Upper lobe of right lung (tissue), 1 donor: ENCODE measurements at regions not wholly inside any gene's neighbourhood (a gene's known extent, or its start where the extent isn't known, plus 50 kb on each side); places are given as distances from the start of the nearest gene placed in this dataset.
"Not testable (repeated sequence)": the region's sequence is repeated elsewhere in the genome, so short reads cannot be mapped to it uniquely, and the experiment has no call there.

Source experiments
- ATAC-seq: fragments of 200-7000 bp; cut with Tn5 transposase; one replicate; pipeline ENCODE4 v1.9.1; 2020; ENCODE audit warnings: mild to moderate bottlenecking, moderate library complexity
- DNase-seq: peaks from one replicate; pipeline ENCODE4 v3.0.0-alpha.2; 2020
- H3K27ac ChIP-seq: fragments of 200-600 bp; one replicate; pipeline ENCODE4 v1.8.0; 2022
- H3K27me3 ChIP-seq: fragments of 200-600 bp; one replicate; pipeline ENCODE4 v1.8.0; 2022; ENCODE audit warnings: mild to moderate bottlenecking
- H3K36me3 ChIP-seq: fragments of 200-600 bp; one replicate; pipeline ENCODE4 v1.8.0; 2022
- H3K4me1 ChIP-seq: fragments of 200-600 bp; one replicate; pipeline ENCODE4 v1.8.0; 2022
- H3K4me3 ChIP-seq: fragments of 200-600 bp; one replicate; pipeline ENCODE4 v1.8.0; 2022; ENCODE audit warnings: mild to moderate bottlenecking
- H3K9me3 ChIP-seq: fragments of 200-600 bp; one replicate; pipeline ENCODE4 v1.8.0; 2022
- intact Hi-C: fragments of 100-400 bp; cut with DNase I; formaldehyde crosslinking; loops from one replicate; pipeline ENCODE4 v1.11.0; 2022
- TF ChIP-seq, protein P1 (sequence below): fragments of 200-600 bp; IDR thresholded peaks from one replicate; pipeline ENCODE4 v1.8.0; 2022; ENCODE audit warnings: antibody characterized with exemption
- donor health status: DM: no; HTN: yes; CAD: no; lungs with severe emphysema.

DNA sequence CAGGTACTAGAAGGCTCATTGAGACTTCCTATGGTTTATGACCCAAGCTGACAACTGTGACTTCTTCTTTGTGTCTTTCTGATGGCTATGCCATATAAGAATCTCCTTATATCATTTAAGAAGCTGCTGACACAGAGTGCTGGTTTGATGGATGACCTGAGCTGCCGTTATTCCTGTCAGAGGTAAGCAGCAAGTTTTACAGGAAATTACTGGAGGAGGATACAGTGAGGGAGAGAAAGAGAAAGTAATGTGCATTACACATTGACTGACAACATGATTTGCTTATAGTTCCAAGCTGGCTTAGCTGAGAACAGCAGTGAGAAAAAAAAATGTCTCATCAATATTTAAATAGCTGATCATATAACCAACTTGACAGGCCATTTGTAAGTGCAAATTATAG lies 981.4 kb downstream of the FSCB start:
- no peak for DNase-seq
- H3K36me3 ChIP-seq: no peaks in the 10 kb centered on the region
- no peaks in the 10 kb centered on the region for H3K27me3 ChIP-seq
- H3K9me3 ChIP-seq: no peaks in the 10 kb centered on the region
- intact Hi-C loops: no loop called here
- TF ChIP-seq, protein P1, sequence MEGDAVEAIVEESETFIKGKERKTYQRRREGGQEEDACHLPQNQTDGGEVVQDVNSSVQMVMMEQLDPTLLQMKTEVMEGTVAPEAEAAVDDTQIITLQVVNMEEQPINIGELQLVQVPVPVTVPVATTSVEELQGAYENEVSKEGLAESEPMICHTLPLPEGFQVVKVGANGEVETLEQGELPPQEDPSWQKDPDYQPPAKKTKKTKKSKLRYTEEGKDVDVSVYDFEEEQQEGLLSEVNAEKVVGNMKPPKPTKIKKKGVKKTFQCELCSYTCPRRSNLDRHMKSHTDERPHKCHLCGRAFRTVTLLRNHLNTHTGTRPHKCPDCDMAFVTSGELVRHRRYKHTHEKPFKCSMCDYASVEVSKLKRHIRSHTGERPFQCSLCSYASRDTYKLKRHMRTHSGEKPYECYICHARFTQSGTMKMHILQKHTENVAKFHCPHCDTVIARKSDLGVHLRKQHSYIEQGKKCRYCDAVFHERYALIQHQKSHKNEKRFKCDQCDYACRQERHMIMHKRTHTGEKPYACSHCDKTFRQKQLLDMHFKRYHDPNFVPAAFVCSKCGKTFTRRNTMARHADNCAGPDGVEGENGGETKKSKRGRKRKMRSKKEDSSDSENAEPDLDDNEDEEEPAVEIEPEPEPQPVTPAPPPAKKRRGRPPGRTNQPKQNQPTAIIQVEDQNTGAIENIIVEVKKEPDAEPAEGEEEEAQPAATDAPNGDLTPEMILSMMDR: no peak
- no peak for ATAC-seq
- no peak overlapping the region for H3K27ac ChIP-seq
- H3K4me3 ChIP-seq: no peak overlapping the region
- no peaks in the 10 kb centered on the region for H3K4me1 ChIP-seq

DNA sequence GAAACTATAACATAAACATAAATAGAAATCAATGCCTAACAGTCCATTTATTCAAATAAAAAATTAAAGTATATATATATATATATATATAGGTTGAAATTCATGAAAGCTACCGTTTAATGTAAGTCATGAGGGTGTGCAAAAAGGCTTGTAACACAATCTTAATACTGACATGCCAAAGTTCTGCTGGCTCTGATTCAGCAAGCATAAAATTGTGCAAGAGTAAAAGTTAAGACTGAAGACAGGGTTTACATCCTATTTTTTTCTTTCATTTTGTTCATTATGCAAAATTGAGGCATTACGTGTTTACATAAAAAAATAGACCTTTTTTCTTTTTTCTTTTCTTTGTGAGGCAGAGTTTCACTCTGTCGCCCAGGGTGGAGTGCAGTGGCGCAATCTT lies 984.2 kb downstream of the FSCB start:
- intact Hi-C loops: no loop called here
- ATAC-seq: no peak

DNA sequence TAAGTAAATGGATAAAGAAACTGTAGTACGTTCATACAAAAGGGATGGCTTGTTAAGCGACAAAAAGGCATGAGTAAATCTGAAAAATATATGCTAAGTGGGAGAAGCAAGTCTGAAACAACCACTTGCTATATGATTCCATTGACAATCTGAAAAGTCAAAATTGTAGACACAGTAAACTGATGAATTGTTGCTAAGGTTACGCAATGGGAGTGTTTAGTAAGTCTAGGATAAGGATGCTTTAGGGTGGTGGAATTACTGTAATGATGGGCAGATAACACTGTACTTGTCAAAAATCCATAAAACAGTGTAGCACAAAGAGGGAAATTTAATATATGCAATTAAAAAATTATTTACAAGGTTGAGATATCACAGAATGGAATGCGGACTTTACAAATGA lies 984.9 kb downstream of the FSCB start:
- intact Hi-C loops: no loop called here
- Histone ChIP-seq H3K4me1 (no peaks in the 10 kb centered on the region), H3K27me3 (no peaks in the 10 kb centered on the region), H3K4me3 (no peak overlapping the region), H3K36me3 (no peaks in the 10 kb centered on the region), H3K9me3 (no peaks in the 10 kb centered on the region), H3K27ac (no peak overlapping the region)
- TF ChIP-seq, protein P1: no peak
- DNase-seq (no peak), ATAC-seq (no peak)

More for the DNA sequence above, 984.2 kb downstream of the FSCB start:
- Histone ChIP-seq H3K9me3 (no peaks in the 10 kb centered on the region), H3K27ac (no peak overlapping the region), H3K36me3 (no peaks in the 10 kb centered on the region), H3K27me3 (no peaks in the 10 kb centered on the region), H3K4me1 (no peaks in the 10 kb centered on the region), H3K4me3 (no peak overlapping the region)
- TF ChIP-seq, protein P1: no peak
- no peak for DNase-seq

DNA sequence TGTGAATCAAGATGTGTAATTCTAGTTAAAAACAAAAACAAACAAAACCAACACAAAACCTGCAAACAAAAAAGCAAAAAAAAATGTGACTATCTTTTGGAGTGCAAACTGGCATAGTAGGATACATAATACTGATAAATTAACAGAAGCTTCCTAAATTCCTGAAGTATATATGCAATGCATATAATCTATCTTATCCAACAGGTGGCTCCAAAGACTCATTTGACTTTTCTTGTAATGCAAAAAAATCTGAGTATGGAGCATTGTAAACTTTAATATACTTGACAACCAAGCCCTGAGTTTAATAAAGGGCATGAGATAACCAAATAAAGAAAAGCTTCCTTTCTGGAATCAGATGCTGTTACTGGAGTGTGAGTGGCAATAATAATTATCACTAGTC lies 1003.6 kb downstream of the FSCB start:
- Histone ChIP-seq H3K9me3 (no peaks in the 10 kb centered on the region), H3K4me3 (no peak overlapping the region), H3K27ac (no peak overlapping the region), H3K27me3 (no peaks in the 10 kb centered on the region), H3K36me3 (no peaks in the 10 kb centered on the region), H3K4me1 (no peaks in the 10 kb centered on the region)
- no peak for ATAC-seq
- TF ChIP-seq, protein P1: no peak
- intact Hi-C loops: no loop called here
- DNase-seq: no peak

DNA sequence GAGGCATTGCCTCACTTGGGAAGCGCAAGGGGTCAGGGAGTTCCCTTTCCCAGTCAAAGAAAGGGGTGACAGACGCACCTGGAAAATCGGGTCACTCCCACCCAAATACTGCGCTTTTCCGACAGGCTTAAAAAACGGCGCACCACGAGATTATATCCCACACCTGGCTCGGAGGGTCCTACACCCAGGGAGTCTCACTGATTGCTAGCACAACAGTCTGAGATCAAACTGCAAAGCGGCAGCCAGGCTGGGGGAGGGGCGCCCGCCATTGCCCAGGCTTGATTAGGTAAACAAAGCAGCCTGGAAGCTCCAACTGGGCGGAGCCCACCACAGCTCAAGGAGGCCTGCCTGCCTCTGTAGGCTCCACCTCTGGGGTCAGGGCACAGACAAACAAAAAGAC lies 1014.7 kb downstream of the FSCB start:
- H3K27me3 ChIP-seq, H3K36me3 ChIP-seq, H3K4me1 ChIP-seq, H3K27ac ChIP-seq, intact Hi-C loops, DNase-seq, H3K4me3 ChIP-seq, ATAC-seq, H3K9me3 ChIP-seq: not testable (repeated sequence)

DNA sequence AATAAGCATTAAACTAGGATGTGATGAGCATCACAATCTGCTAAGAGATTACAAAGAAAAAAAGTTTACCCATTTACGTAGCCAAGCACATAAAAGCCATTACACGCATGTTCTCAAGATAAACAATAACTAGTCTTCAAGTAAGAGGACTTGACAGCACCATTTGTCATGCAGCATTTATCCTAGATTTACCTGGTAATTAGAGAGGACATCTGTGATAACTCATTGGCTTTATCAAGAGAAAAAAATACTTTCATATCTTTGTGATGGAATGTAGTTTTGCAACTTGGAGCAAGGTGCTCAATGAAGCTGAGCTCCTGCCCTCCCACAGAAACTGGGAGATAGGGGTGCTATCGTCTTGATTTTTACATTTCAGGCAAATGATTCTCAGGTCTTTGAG lies 1023.7 kb downstream of the FSCB start:
- Histone ChIP-seq H3K27me3 (no peaks in the 10 kb centered on the region), H3K9me3 (no peaks in the 10 kb centered on the region), H3K27ac (no peak overlapping the region), H3K36me3 (no peaks in the 10 kb centered on the region), H3K4me3 (no peak overlapping the region), H3K4me1 (no peaks in the 10 kb centered on the region)
- intact Hi-C loops: no loop called here
- TF ChIP-seq, protein P1: no peak
- DNase-seq (no peak), ATAC-seq (no peak)
